Liver (tissue), 8 donors: ENCODE measurements at regions not wholly inside any gene's neighbourhood (a gene's known extent, or its start where the extent isn't known, plus 50 kb on each side); places are given as distances from the start of the nearest gene placed in this dataset.

Source experiments
- DNase-seq: peaks from one replicate; pipeline ENCODE4 v3.0.0-alpha.2; 2017; ENCODE audit warnings: low spot score
- H3K27ac ChIP-seq, 2 donors: one replicate each; pipeline ENCODE4 v1.7.0; 2013; ENCODE audit warnings: inconsistent platforms in 2 of 2, low read length in 2 of 2, control low read depth in 1 of 2, low read depth in 1 of 2, mild to moderate bottlenecking in 1 of 2
- H3K27me3 ChIP-seq, 4 donors: one replicate each; pipeline versions ENCODE4 v1.6.1 to v1.7.0; 2013; ENCODE audit warnings: low read length in 3 of 4, inconsistent platforms in 1 of 4, mild to moderate bottlenecking in 1 of 4, moderate library complexity in 1 of 4; ENCODE audit not compliant: control insufficient read depth in 4 of 4, insufficient read depth in 4 of 4
- H3K36me3 ChIP-seq, 4 donors: one replicate each; pipeline versions ENCODE4 v1.6.1 to v1.7.0; 2013; ENCODE audit warnings: low read length in 3 of 4, mild to moderate bottlenecking in 3 of 4, low read depth in 1 of 4, moderate library complexity in 1 of 4; ENCODE audit not compliant: control insufficient read depth in 4 of 4, insufficient read depth in 3 of 4
- H3K4me1 ChIP-seq, 4 donors: one replicate each; pipeline versions ENCODE4 v1.6.1 to v1.7.0; 2013; ENCODE audit warnings: low read length in 3 of 4, mild to moderate bottlenecking in 3 of 4, moderate library complexity in 1 of 4; ENCODE audit not compliant: control insufficient read depth in 4 of 4, insufficient read depth in 4 of 4
- H3K4me3 ChIP-seq, 3 donors: one replicate each; pipeline versions ENCODE4 v1.6.1 to v1.7.0; 2013; ENCODE audit warnings: low read length in 3 of 3, control low read depth in 1 of 3, low read depth in 1 of 3, mild to moderate bottlenecking in 1 of 3
- H3K9ac ChIP-seq, 2 donors: one replicate each; pipeline ENCODE4 v1.7.0; 2013; ENCODE audit warnings: low read length in 2 of 2, mild to moderate bottlenecking in 2 of 2, moderate library complexity in 2 of 2, control low read depth in 1 of 2, low read depth in 1 of 2
- H3K9me3 ChIP-seq, 4 donors: one replicate each; pipeline versions ENCODE4 v1.6.1 to v1.7.0; 2013; ENCODE audit warnings: low read length in 3 of 4; ENCODE audit not compliant: control insufficient read depth in 4 of 4
- ATF3 ChIP-seq: IDR thresholded peaks from 2 replicates; pipeline ENCODE4 v1.6.1; 2016; ENCODE audit warnings: antibody characterized with exemption
- CTCF ChIP-seq: fragments of 150-350 bp; IDR thresholded peaks from 2 replicates; pipeline ENCODE4 v1.5.1; 2017; ENCODE audit warnings: improper control_type of control experiment, low read depth, low read length; ENCODE audit not compliant: missing input control
- EGR1 ChIP-seq, 2 donors: IDR thresholded peaks; 2 replicates each; pipeline ENCODE4 v1.6.1; 2016 to 2018; ENCODE audit warnings: antibody characterized with exemption in 2 of 2, low read depth in 2 of 2
- FOXA1 ChIP-seq: IDR thresholded peaks from 2 replicates; pipeline ENCODE4 v1.6.1; 2016; ENCODE audit warnings: antibody characterized with exemption
- FOXA2 ChIP-seq: IDR thresholded peaks from 2 replicates; pipeline ENCODE4 v1.6.1; 2016; ENCODE audit warnings: antibody characterized with exemption
- GABPA ChIP-seq, 2 donors: IDR thresholded peaks in 1 of 2; conservative IDR thresholded peaks in 1 of 2; 2 replicates each; pipeline ENCODE4 v1.6.1; 2016; ENCODE audit warnings: antibody characterized with exemption in 2 of 2, mild to moderate bottlenecking in 1 of 2, moderate library complexity in 1 of 2
- HNF4A ChIP-seq, 2 donors: conservative IDR thresholded peaks; 2 replicates each; pipeline ENCODE4 v1.6.1; 2016; ENCODE audit warnings: antibody characterized with exemption in 2 of 2, mild to moderate bottlenecking in 2 of 2
- HNF4G ChIP-seq: IDR thresholded peaks from 2 replicates; pipeline ENCODE4 v1.6.1; 2016; ENCODE audit warnings: antibody characterized with exemption
- JUND ChIP-seq, 2 donors: IDR thresholded peaks; 2 replicates each; pipeline ENCODE4 v1.6.1; 2016; ENCODE audit warnings: antibody characterized with exemption in 2 of 2
- MAX ChIP-seq: IDR thresholded peaks from 2 replicates; pipeline ENCODE4 v1.6.1; 2016; ENCODE audit warnings: antibody characterized with exemption
- NR2F2 ChIP-seq: IDR thresholded peaks from 2 replicates; pipeline ENCODE4 v1.6.1; 2016; ENCODE audit warnings: antibody characterized with exemption
- RAD21 ChIP-seq, 2 donors: IDR thresholded peaks; 2 replicates each; pipeline ENCODE4 v1.6.1; 2016; ENCODE audit warnings: antibody characterized with exemption in 2 of 2, mild to moderate bottlenecking in 2 of 2
- RXRA ChIP-seq, 2 donors: IDR thresholded peaks; 2 replicates each; pipeline ENCODE4 v1.6.1; 2017 to 2018; ENCODE audit warnings: antibody characterized with exemption in 2 of 2, mild to moderate bottlenecking in 1 of 2
- SP1 ChIP-seq: IDR thresholded peaks from 2 replicates; pipeline ENCODE4 v1.6.1; 2018; ENCODE audit warnings: antibody characterized with exemption, mild to moderate bottlenecking
- TAF1 ChIP-seq: conservative IDR thresholded peaks from 2 replicates; pipeline ENCODE4 v1.6.1; 2016; ENCODE audit warnings: antibody characterized with exemption, mild to moderate bottlenecking
- YY1 ChIP-seq: IDR thresholded peaks from 2 replicates; pipeline ENCODE4 v1.6.1; 2016; ENCODE audit warnings: antibody characterized with exemption, mild to moderate bottlenecking
- ZBTB33 ChIP-seq: IDR thresholded peaks from 2 replicates; pipeline ENCODE4 v1.6.1; 2016; ENCODE audit warnings: antibody characterized with exemption
- WGBS: extraction: QIAGEN DNeasy Blood & Tissue Kit; methylation state at CpG from one replicate; pipeline ENCODE4 v1.1.7; 2013; 5-methylcytosine and 5-hydroxymethylcytosine counted together
- TF ChIP-seq, protein P1 (sequence below): IDR thresholded peaks from 2 replicates; pipeline ENCODE4 v1.6.1; 2016; ENCODE audit warnings: antibody characterized with exemption, mild to moderate bottlenecking
- donor health status: healthy.
- donor health status: healthy.
- donor health status: healthy.
- donor health status: healthy.
- donor health status: healthy.

- TF ChIP-seq ZBTB33 (no peak), RAD21 (IDR thresholded peaks at IDR 0.05) (no peak), MAX (no peak), HNF4A (conservative IDR thresholded peaks at IDR 0.05) (no peak)
Measured at GRCh38 chr1:244974106-244974505, 109.8 kb upstream of the HNRNPU start (continued).

DNA sequence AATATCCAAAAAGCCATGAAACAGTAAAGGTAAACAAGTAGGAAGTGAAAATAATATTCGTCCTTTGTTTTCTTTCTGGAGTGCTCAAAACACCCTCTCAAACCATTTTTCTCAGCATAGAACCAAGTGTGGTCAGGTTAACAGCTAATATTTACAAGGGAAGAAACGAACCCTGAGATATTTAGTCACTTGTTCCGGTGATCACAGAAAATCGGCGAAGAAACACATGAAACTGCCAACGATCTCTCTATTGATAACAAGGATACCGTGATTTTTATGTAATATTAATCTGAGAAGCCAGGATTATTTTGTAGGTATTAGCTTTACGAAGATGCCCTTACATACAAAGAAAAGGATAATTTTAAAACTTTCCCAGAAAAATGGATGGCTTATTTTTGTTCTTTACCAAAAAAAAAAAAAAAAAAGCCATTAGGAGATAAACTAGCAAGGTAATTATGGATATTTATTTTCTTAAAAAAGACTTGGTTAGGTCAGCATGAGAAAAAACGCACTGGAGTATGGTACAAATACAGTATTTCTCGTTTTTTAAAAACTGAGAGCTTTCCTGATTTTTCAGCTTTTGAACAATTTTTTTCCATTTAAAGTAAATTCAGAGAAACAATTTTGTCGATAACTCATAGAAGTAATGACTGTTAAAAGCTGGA is 107.3 kb upstream of the HNRNPU start:
- Histone ChIP-seq H3K36me3 (no peaks in the 10 kb centered on the region), H3K4me3 (peak overlapping the region; percentile 73 to 84 (median 81)), H3K9ac (peak overlapping the region; percentile 92 to 100), H3K9me3 (no peaks in the 10 kb centered on the region), H3K27ac (peak overlapping the region; percentile 99 to 100), H3K27me3 (no peaks in the 10 kb centered on the region), H3K4me1 (peaks cover 0 to 11% (median 2%) of the 10 kb centered on the region in 4 donors)
- no peak for DNase-seq
- WGBS: 19% methylated on average over 11 of the region's 11 CpGs
- no peak for TF ChIP-seq JUND (IDR thresholded peaks at IDR 0.05)
- peak; percentile 26 for TF ChIP-seq FOXA1

DNA sequence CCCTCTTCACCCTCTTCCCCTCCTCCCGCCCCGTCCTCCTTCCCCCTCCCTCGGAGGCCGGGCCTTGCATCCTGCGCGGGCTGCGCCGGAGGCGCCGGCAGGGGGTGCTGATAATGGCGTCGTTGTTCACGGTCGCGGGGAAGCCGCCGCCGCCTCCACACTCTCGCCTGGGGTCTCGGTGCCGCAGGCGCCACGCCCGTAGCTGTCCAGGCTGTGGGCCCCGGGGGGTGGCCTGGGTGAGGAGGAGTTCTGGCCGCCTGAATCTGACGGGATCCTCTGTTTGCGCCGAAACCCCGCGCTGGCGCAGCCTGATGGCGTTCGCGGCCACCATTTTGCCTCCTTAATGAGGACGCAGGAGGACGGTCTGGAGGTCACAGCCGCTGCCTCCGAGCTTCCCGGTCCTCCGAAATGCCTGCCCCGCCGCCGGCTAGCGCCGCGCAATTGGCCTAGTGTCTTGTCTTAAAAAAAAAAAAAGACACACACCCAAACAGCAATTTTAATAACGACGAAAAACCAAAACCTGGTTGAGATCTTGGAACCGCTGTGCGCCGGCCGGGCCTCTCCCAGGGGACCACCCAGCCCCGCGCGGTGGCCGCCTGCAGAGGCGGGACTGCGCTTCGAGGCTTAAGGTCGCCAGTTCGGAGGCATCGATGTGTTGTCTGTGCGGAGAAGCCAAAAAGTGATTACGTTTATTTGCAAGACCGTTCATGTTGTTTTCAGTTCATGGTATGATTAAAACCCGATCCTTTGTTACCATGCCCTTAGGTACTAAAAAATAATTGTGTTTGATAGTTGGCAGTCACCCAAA is 106.6 kb upstream of the HNRNPU start:
- peak overlapping the region; percentile 99 to 100 for H3K27ac ChIP-seq
- no peak for TF ChIP-seq FOXA2
- TF ChIP-seq RXRA (IDR thresholded peaks at IDR 0.05): peak; percentile 4 to 28
- TF ChIP-seq JUND (IDR thresholded peaks at IDR 0.05): no peak
- TF ChIP-seq EGR1 (IDR thresholded peaks at IDR 0.05; ENCODE audit: low read depth in 2 of 2): peak in 1 of 2 donors; percentile 9
- no peak for TF ChIP-seq HNF4G
- peak; percentile 60 for TF ChIP-seq SP1
- TF ChIP-seq HNF4A (conservative IDR thresholded peaks at IDR 0.05): peak in 1 of 2 donors; percentile 8
- peak; percentile 67 for TF ChIP-seq FOXA1
- TF ChIP-seq GABPA (IDR thresholded peaks at IDR 0.05 in 1 of 2, conservative IDR thresholded peaks at IDR 0.05 in 1 of 2): no peak
- peak; percentile 37 for TF ChIP-seq ATF3
- peak; percentile 88 for TF ChIP-seq TAF1
- TF ChIP-seq MAX: peak; percentile 25
- TF ChIP-seq RAD21 (IDR thresholded peaks at IDR 0.05): peak; percentile 18 to 44
- peak; percentile 49 for TF ChIP-seq CTCF
- TF ChIP-seq YY1: peak; percentile 98
- peak; percentile 52 for TF ChIP-seq NR2F2
- TF ChIP-seq, protein P1, sequence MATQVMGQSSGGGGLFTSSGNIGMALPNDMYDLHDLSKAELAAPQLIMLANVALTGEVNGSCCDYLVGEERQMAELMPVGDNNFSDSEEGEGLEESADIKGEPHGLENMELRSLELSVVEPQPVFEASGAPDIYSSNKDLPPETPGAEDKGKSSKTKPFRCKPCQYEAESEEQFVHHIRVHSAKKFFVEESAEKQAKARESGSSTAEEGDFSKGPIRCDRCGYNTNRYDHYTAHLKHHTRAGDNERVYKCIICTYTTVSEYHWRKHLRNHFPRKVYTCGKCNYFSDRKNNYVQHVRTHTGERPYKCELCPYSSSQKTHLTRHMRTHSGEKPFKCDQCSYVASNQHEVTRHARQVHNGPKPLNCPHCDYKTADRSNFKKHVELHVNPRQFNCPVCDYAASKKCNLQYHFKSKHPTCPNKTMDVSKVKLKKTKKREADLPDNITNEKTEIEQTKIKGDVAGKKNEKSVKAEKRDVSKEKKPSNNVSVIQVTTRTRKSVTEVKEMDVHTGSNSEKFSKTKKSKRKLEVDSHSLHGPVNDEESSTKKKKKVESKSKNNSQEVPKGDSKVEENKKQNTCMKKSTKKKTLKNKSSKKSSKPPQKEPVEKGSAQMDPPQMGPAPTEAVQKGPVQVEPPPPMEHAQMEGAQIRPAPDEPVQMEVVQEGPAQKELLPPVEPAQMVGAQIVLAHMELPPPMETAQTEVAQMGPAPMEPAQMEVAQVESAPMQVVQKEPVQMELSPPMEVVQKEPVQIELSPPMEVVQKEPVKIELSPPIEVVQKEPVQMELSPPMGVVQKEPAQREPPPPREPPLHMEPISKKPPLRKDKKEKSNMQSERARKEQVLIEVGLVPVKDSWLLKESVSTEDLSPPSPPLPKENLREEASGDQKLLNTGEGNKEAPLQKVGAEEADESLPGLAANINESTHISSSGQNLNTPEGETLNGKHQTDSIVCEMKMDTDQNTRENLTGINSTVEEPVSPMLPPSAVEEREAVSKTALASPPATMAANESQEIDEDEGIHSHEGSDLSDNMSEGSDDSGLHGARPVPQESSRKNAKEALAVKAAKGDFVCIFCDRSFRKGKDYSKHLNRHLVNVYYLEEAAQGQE: peak; percentile 84
- peak; percentile 9 for TF ChIP-seq ZBTB33
- under 1% methylated on average over 67 of the region's 67 CpGs for WGBS
- peak overlapping the region; percentile 73 to 84 (median 81) for H3K4me3 ChIP-seq
- H3K36me3 ChIP-seq: no peaks in the 10 kb centered on the region
- H3K9ac ChIP-seq: peak overlapping the region; percentile 92 to 100
- DNase-seq: peak; percentile 89
- H3K4me1 ChIP-seq: peaks cover 0 to 11% (median 2%) of the 10 kb centered on the region in 4 donors
- H3K27me3 ChIP-seq: no peaks in the 10 kb centered on the region
- no peaks in the 10 kb centered on the region for H3K9me3 ChIP-seq
